ENCODE measurements at regions not wholly inside any gene's neighbourhood (a gene's known extent, or its start where the extent isn't known, plus 50 kb on each side); places are given as distances from the start of the nearest gene placed in this dataset.

DNA sequence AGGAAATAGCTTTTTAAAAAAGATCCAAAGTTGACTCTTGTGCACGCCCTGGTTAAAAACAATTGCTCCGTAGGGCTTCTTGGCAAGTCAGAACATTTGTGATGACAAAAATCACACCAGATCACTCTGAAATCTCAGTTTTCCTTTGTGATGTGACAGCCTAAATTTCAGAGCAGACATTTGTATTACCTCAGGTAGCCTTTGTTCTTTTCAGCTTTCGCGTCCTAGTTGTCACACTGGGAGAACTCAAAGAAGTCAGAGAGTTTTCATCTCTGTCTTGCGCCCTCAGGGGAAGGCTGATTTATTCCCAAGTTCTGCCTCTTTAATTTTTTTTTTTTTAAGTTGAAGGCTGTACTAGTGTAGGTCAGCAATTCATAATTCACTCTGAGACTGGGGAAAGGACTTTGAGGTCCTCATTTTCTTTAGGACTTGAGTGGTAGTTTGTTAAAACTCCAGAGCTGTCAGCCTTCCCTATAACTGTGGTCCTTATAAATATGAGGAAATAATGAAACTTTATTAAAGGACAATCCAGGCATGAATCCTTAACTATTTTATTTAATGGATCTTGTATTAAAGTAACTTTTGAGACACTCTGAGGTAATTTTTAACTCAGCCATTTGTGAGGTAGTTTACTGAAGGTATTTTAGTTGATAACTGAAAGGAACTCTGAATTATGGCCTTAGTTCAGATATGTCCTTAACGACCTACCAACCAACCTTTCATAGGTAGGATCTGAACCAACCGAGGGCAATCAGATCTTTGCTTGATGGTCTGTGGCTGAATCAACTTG is 525.1 kb upstream of the FAM98A start:
- Histone ChIP-seq H3K4me1 (ENCODE audit: control insufficient read depth, insufficient read depth, low read length, poor library complexity, severe bottlenecking) (no peaks in the 10 kb centered on the region), H3K36me3 (ENCODE audit: control insufficient read depth, insufficient read depth, low read length) (no peaks in the 10 kb centered on the region), H3K9me3 (ENCODE audit: control insufficient read depth, low read length) (no peaks in the 10 kb centered on the region), H3K27ac (ENCODE audit: low read depth, low read length, severe bottlenecking) (no peak overlapping the region), H3K4me3 (ENCODE audit: extremely low read depth, insufficient read depth, low read length, poor library complexity, severe bottlenecking) (no peak overlapping the region)
- WGBS, 2 experiments (ENCODE audit: insufficient coverage in 2 of 2), result 87 to 92% methylated on average over 4 to 6 of the region's 7 CpGs

DNA sequence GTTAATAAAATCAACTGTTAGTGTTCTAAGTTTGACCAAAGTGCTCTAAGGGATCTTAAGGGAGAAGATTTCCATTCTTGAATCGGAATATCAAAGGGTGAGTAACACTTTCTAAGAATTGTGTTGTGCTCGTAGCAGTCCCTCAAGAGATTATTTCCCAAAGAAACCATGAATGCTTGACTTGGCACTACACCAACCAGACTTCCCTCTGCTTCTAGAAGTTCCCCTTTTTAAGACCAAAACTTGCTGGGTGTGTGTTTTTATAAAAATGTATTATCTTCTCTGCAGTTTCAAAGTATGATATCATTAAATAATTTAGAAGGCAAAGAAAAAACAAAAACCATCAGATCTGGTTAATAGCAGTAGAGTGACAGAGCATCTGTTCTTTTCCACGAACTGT is 522.0 kb upstream of the FAM98A start:
- WGBS, 2 experiments (ENCODE audit: insufficient coverage in 2 of 2), result 86 to 88% methylated on average over 1 to 2 of the region's 3 CpGs
- H3K27ac ChIP-seq (ENCODE audit: low read depth, low read length, severe bottlenecking), result no peak overlapping the region
- no peaks in the 10 kb centered on the region for H3K9me3 ChIP-seq (ENCODE audit: control insufficient read depth, low read length)
- no peaks in the 10 kb centered on the region for H3K4me1 ChIP-seq (ENCODE audit: control insufficient read depth, insufficient read depth, low read length, poor library complexity, severe bottlenecking)
- H3K36me3 ChIP-seq (ENCODE audit: control insufficient read depth, insufficient read depth, low read length), result no peaks in the 10 kb centered on the region
- no peak overlapping the region for H3K4me3 ChIP-seq (ENCODE audit: extremely low read depth, insufficient read depth, low read length, poor library complexity, severe bottlenecking)

DNA sequence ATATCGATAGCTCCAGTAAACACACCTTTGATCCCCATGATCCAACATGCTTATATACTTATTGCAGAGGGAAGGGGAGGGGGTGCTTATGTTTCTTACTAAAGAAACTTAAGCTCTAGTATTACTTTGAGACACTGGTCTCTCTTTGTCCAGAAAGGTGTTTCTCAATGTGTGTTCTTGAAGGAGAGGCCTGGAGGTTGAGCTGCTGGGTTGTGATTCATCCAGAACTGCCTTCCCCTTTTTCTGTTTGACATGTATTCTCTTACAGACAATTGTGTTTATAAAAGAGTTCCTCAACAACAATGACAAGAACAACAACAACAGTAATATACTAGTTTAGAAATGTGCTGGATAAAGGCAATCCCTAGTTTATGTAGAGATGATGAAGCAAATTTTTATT is 516.0 kb upstream of the FAM98A start:
- no peaks in the 10 kb centered on the region for H3K4me1 ChIP-seq (ENCODE audit: control insufficient read depth, insufficient read depth, low read length, poor library complexity, severe bottlenecking)
- no peaks in the 10 kb centered on the region for H3K9me3 ChIP-seq (ENCODE audit: control insufficient read depth, low read length)
- H3K4me3 ChIP-seq (ENCODE audit: extremely low read depth, insufficient read depth, low read length, poor library complexity, severe bottlenecking), result no peak overlapping the region
- WGBS, 2 experiments (ENCODE audit: insufficient coverage in 2 of 2), result no CpG with 5 or more reads among the region's 1 CpG
- no peak overlapping the region for H3K27ac ChIP-seq (ENCODE audit: low read depth, low read length, severe bottlenecking)
- H3K36me3 ChIP-seq (ENCODE audit: control insufficient read depth, insufficient read depth, low read length), result no peaks in the 10 kb centered on the region

DNA sequence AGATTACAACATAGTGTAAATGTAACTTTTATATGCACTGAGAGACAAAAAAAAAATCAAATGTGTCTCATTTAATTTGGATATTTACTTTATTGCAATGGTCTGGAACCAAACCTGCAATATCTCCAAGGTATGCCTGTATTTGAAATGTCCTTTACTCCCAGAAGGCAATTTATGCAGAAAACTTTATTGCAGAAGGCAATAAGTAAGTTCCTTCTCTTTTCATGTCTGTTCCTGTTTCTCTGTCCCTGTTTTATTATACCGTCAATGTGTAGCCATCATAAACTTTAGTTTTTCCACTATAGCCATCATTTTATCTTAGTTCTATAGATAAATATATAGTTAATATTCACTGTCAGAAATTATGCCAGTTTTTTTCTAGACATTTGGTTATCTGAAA is 513.1 kb upstream of the FAM98A start:
- Histone ChIP-seq H3K4me1 (ENCODE audit: control insufficient read depth, insufficient read depth, low read length, poor library complexity, severe bottlenecking) (no peaks in the 10 kb centered on the region), H3K36me3 (ENCODE audit: control insufficient read depth, insufficient read depth, low read length) (no peaks in the 10 kb centered on the region), H3K27ac (ENCODE audit: low read depth, low read length, severe bottlenecking) (no peak overlapping the region), H3K4me3 (ENCODE audit: extremely low read depth, insufficient read depth, low read length, poor library complexity, severe bottlenecking) (no peak overlapping the region), H3K9me3 (ENCODE audit: control insufficient read depth, low read length) (no peaks in the 10 kb centered on the region)
- WGBS, 2 experiments (ENCODE audit: insufficient coverage in 2 of 2), result no CpG with 5 or more reads among the region's 1 CpG

DNA sequence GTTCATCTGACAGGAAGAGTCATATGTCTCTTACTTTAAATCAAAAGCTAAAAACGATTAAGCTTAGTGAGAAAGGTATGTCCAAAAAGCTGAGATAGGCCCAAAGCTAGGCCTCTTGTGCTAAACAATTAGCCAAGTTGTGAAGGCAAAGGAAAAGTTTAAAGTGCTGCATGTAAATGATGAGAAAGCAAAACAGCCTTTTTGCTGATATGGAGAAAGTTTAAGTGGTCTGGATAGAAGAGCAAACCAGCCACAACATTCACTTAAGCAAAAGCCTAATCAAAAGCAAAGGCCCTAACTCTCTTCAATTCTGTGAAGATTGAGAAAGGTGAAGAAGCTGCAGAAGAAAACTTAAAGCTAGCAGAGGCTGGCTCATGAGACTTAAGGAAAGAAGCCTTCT is 511.3 kb upstream of the FAM98A start:
- Histone ChIP-seq H3K4me3 (ENCODE audit: extremely low read depth, insufficient read depth, low read length, poor library complexity, severe bottlenecking) (no peak overlapping the region), H3K36me3 (ENCODE audit: control insufficient read depth, insufficient read depth, low read length) (no peaks in the 10 kb centered on the region), H3K27ac (ENCODE audit: low read depth, low read length, severe bottlenecking) (no peak overlapping the region), H3K4me1 (ENCODE audit: control insufficient read depth, insufficient read depth, low read length, poor library complexity, severe bottlenecking) (no peaks in the 10 kb centered on the region), H3K9me3 (ENCODE audit: control insufficient read depth, low read length) (no peaks in the 10 kb centered on the region)
- WGBS, 2 experiments (ENCODE audit: insufficient coverage in 2 of 2), result 86 to 88% methylated on average over 1 of the region's 1 CpG

DNA sequence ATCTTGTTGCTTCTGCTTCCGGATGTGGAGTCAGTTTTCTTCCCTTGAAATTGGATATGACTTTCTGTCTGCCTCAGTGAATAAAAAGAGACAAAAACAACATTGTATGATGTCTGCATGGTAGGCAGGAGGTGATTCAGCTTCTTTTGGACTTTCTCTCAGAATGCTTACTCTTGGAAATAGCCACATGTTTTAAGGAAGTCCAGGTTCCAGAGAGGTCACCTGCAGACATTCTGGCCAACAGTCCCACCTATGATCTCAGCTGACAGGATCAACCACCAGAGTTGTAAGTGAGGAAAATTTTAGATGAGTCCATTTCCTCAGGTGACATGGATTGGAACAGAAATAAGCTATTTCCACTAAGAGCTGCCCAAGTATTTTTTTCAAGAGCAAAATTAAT is 508.7 kb upstream of the FAM98A start:
- Histone ChIP-seq H3K36me3 (ENCODE audit: control insufficient read depth, insufficient read depth, low read length) (no peaks in the 10 kb centered on the region), H3K9me3 (ENCODE audit: control insufficient read depth, low read length) (no peaks in the 10 kb centered on the region), H3K4me1 (ENCODE audit: control insufficient read depth, insufficient read depth, low read length, poor library complexity, severe bottlenecking) (no peaks in the 10 kb centered on the region), H3K27ac (ENCODE audit: low read depth, low read length, severe bottlenecking) (no peak overlapping the region), H3K4me3 (ENCODE audit: extremely low read depth, insufficient read depth, low read length, poor library complexity, severe bottlenecking) (no peak overlapping the region)
- WGBS, 2 experiments (ENCODE audit: insufficient coverage in 2 of 2), result 100% methylated on average over 1 of the region's 1 CpG

DNA sequence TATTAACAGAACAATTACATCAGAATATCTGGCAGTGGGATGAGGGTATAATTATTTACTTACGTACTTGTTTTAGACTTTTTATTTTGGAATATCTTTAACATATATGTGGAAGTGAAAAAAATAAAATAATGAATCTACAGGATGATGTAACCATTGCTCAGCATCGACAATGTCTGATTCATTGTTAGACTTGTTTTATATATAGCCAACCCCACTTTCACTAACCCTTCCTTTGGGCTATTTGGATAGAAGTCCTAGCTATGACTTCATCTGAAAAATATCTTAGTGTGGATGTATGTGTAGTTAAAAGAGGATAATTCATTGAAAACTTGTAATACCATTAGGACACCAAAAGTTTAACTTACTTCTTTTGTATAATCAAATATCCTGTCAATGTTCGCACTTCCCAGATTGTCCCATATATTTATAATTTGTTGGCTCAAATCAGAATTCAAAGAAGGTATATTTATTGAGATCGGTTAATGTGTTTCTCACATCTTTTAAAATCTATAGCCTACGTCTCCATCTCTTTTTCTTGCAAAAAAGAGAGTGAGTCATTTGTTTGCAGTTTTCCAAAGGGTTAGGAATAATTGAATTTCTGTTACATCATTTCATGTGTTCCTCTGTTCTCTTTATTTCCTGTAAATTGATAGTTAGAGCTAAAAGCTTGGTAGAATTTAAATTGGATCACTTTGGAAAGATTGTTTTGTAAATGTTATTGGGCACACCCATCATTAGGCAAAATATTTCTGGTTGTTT is 506.1 kb upstream of the FAM98A start:
- WGBS, 2 experiments (ENCODE audit: insufficient coverage in 2 of 2), result no CpG with 5 or more reads among the region's 5 CpGs
- Histone ChIP-seq H3K36me3 (ENCODE audit: control insufficient read depth, insufficient read depth, low read length) (no peaks in the 10 kb centered on the region), H3K27ac (ENCODE audit: low read depth, low read length, severe bottlenecking) (peak overlapping the region; percentile 65), H3K4me1 (ENCODE audit: control insufficient read depth, insufficient read depth, low read length, poor library complexity, severe bottlenecking) (no peaks in the 10 kb centered on the region), H3K4me3 (ENCODE audit: extremely low read depth, insufficient read depth, low read length, poor library complexity, severe bottlenecking) (no peak overlapping the region), H3K9me3 (ENCODE audit: control insufficient read depth, low read length) (no peaks in the 10 kb centered on the region)

DNA sequence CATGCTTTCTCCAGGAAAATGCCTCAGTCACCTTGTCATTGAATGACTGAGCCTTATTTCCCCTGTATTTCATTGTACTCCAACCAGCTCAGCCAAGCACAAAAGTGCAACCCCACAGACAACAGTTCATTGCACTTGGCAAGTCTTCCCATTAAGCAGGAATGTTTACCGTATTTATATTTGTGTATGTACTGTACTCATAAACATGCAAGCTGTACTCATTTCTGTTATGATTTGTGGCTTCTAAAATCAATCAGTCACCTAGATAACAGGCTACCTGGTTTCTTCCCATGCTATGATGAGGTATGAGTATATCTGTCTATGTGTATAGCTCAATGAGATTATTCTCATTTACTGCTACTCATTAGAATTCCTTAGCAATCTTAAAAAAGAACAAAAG is 505.5 kb upstream of the FAM98A start:
- no peaks in the 10 kb centered on the region for H3K36me3 ChIP-seq (ENCODE audit: control insufficient read depth, insufficient read depth, low read length)
- H3K27ac ChIP-seq (ENCODE audit: low read depth, low read length, severe bottlenecking), result peak overlapping the region; percentile 13
- no peak overlapping the region for H3K4me3 ChIP-seq (ENCODE audit: extremely low read depth, insufficient read depth, low read length, poor library complexity, severe bottlenecking)
- H3K9me3 ChIP-seq (ENCODE audit: control insufficient read depth, low read length), result no peaks in the 10 kb centered on the region
- WGBS, 2 experiments (ENCODE audit: insufficient coverage in 2 of 2), result no CpG with 5 or more reads among the region's 1 CpG
- H3K4me1 ChIP-seq (ENCODE audit: control insufficient read depth, insufficient read depth, low read length, poor library complexity, severe bottlenecking), result no peaks in the 10 kb centered on the region

DNA sequence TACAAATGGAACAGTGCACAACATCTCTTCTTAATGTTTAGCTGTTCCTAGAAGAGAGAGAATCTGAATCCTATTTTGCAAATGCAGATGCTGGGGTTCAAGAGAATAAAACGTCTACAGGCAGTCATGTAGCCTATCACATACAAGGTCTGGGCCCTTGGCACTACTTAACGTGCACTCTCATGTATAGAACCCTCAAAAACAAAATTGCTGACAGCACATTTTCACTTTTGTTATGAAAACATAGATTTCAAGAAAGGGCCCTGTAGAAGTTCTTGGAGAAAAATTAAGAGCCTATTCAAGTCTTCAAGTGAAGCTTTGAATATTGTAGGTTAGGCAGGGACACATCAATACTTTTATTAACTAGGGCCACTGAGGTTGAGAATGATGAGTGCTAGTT is 504.3 kb upstream of the FAM98A start:
- 40 to 81% methylated on average over 1 to 2 of the region's 2 CpGs for WGBS, 2 experiments (ENCODE audit: insufficient coverage in 2 of 2)
- H3K4me3 ChIP-seq (ENCODE audit: extremely low read depth, insufficient read depth, low read length, poor library complexity, severe bottlenecking), result no peak overlapping the region
- H3K9me3 ChIP-seq (ENCODE audit: control insufficient read depth, low read length), result no peaks in the 10 kb centered on the region
- no peak overlapping the region for H3K27ac ChIP-seq (ENCODE audit: low read depth, low read length, severe bottlenecking)
- H3K4me1 ChIP-seq (ENCODE audit: control insufficient read depth, insufficient read depth, low read length, poor library complexity, severe bottlenecking), result no peaks in the 10 kb centered on the region
- H3K36me3 ChIP-seq (ENCODE audit: control insufficient read depth, insufficient read depth, low read length), result no peaks in the 10 kb centered on the region

DNA sequence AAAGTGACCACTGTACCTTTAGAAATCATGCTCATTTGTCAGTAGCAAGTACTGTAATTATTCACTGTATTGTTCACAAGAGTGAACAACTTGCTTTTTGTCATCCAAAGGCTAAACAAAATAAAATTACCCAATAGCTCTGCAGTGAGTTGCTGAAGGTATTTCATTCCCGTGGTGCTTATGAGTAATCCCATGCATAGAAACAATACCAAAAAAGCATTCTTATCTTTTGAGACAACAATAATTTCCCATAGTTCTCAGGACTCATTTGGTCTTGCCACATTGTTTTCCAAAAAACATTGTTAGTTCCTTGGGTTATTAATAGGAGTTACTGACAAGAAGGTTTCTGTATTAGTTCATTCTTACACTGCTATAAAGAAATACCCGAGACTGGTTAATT is 503.2 kb upstream of the FAM98A start:
- H3K36me3 ChIP-seq (ENCODE audit: control insufficient read depth, insufficient read depth, low read length), result no peaks in the 10 kb centered on the region
- WGBS, 2 experiments (ENCODE audit: insufficient coverage in 2 of 2), result 100% methylated on average over 1 of the region's 2 CpGs; no CpG with 5 or more reads in 1 of the 2 experiments
- no peaks in the 10 kb centered on the region for H3K4me1 ChIP-seq (ENCODE audit: control insufficient read depth, insufficient read depth, low read length, poor library complexity, severe bottlenecking)

DNA sequence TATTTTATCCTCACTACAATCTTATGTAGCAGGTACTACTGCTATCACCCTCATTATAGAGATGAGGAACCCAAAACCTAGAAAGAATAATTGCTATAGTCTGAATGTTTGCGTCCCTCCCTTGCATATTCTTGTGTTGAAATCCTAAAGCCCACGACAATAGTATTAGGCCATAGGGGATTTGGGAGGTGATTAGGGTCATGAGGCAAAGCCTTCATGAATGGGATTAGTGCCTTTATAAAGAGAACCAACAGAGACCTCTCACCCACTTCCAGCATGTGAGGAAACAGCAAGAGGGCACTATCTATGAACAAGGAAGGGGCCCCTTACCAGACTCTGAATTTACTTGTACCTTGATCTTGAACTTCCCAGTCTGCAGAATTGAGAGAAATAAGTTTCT is 500.3 kb upstream of the FAM98A start:
- Histone ChIP-seq H3K4me1 (ENCODE audit: control insufficient read depth, insufficient read depth, low read length, poor library complexity, severe bottlenecking) (no peaks in the 10 kb centered on the region), H3K9me3 (ENCODE audit: control insufficient read depth, low read length) (no peaks in the 10 kb centered on the region), H3K36me3 (ENCODE audit: control insufficient read depth, insufficient read depth, low read length) (no peaks in the 10 kb centered on the region), H3K27ac (ENCODE audit: low read depth, low read length, severe bottlenecking) (no peak overlapping the region), H3K4me3 (ENCODE audit: extremely low read depth, insufficient read depth, low read length, poor library complexity, severe bottlenecking) (no peak overlapping the region)
- no CpG with 5 or more reads among the region's 2 CpGs for WGBS, 2 experiments (ENCODE audit: insufficient coverage in 2 of 2)

More for the DNA sequence above, 503.2 kb upstream of the FAM98A start:
- Histone ChIP-seq H3K27ac (ENCODE audit: low read depth, low read length, severe bottlenecking) (no peak overlapping the region), H3K9me3 (ENCODE audit: control insufficient read depth, low read length) (no peaks in the 10 kb centered on the region), H3K4me3 (ENCODE audit: extremely low read depth, insufficient read depth, low read length, poor library complexity, severe bottlenecking) (no peak overlapping the region)
